GM18909 (cell line): ENCODE measurements at regions not wholly inside any gene's neighbourhood (a gene's known extent, or its start where the extent isn't known, plus 50 kb on each side); places are given as distances from the start of the nearest gene placed in this dataset.
"Not testable (repeated sequence)": the region's sequence is repeated elsewhere in the genome, so short reads cannot be mapped to it uniquely, and the experiment has no call there.

Experiments
- ATAC-seq: cut with Tn5 transposase; IDR thresholded peaks from one replicate; pipeline ENCODE4 v1.9.1; 2021; ENCODE audit warnings: mild to moderate bottlenecking; ENCODE audit not compliant: unreplicated experiment, poor library complexity

GRCh38 chr12:25424211-25424731 lies 128.8 kb downstream of the LMNTD1 start:
- ATAC-seq = no peak

- no peak for ATAC-seq
Observed at GRCh38 chr12:25423355-25424050, 129.6 kb downstream of the LMNTD1 start.

GRCh38 chr12:25422241-25422640 lies 130.8 kb downstream of the LMNTD1 start:
- ATAC-seq = no peak

- no peak for ATAC-seq
Observed at GRCh38 chr12:25421651-25422167, 131.4 kb downstream of the LMNTD1 start.

GRCh38 chr12:25420116-25420515 lies 133.0 kb downstream of the LMNTD1 start:
- no peak for ATAC-seq

- no peak for ATAC-seq
Observed at GRCh38 chr12:25419595-25419994, 133.5 kb downstream of the LMNTD1 start.

- ATAC-seq = no peak
Observed at GRCh38 chr12:25417071-25417470, 136.0 kb downstream of the LMNTD1 start.

GRCh38 chr12:25416516-25416915 lies 136.6 kb downstream of the LMNTD1 start:
- no peak for ATAC-seq

GRCh38 chr12:25415004-25415403 lies 138.1 kb downstream of the LMNTD1 start:
- ATAC-seq = no peak

- no peak for ATAC-seq
Observed at GRCh38 chr12:25412735-25413134, 140.3 kb downstream of the LMNTD1 start.

GRCh38 chr12:25404955-25405354 lies 148.1 kb downstream of the LMNTD1 start:
- ATAC-seq = no peak

GRCh38 chr12:25401547-25402345 lies 151.0 kb upstream of the KRAS start:
- no peak for ATAC-seq

- ATAC-seq = no peak
Observed at GRCh38 chr12:25397001-25397400, 146.3 kb upstream of the KRAS start.

- ATAC-seq = no peak
Observed at GRCh38 chr12:25395227-25395626, 144.5 kb upstream of the KRAS start.

GRCh38 chr12:25394775-25395174 lies 144.0 kb upstream of the KRAS start:
- not testable (repeated sequence) for ATAC-seq

- ATAC-seq = no peak
Observed at GRCh38 chr12:25394025-25394424, 143.3 kb upstream of the KRAS start.

- not testable (repeated sequence) for ATAC-seq
Observed at GRCh38 chr12:25391346-25391745, 140.6 kb upstream of the KRAS start.

- no peak for ATAC-seq
Observed at GRCh38 chr12:25388183-25388582, 137.5 kb upstream of the KRAS start.

- no peak for ATAC-seq
Observed at GRCh38 chr12:25387732-25388050, 137.0 kb upstream of the KRAS start.

- ATAC-seq = peak; percentile 29
Observed at GRCh38 chr12:25386831-25387731, 136.4 kb upstream of the KRAS start.

- no peak for ATAC-seq
Observed at GRCh38 chr12:25384893-25385248, 134.1 kb upstream of the KRAS start.
